Body of pancreas (tissue), 4 donors: ENCODE measurements at regions not wholly inside any gene's neighbourhood (a gene's known extent, or its start where the extent isn't known, plus 50 kb on each side); places are given as distances from the start of the nearest gene placed in this dataset.
A peak's percentile ranks its signal among the peaks of the same experiment; 100 is the strongest.

Experiments
- POLR2A ChIP-seq, 3 donors: fragments of 450-650 bp; IDR thresholded peaks; one replicate each; pipeline ENCODE4 v1.6.1; 2016; ENCODE audit warnings: antibody characterized with exemption in 3 of 3, mild to moderate bottlenecking in 2 of 3
- TF ChIP-seq, protein P1 (sequence below), 7 experiments: fragments of 450-650 bp in 4 of 7; fragments of 200-600 bp in 3 of 7; sonication (generic) in 3 of 7; IDR thresholded peaks; one replicate each; pipeline ENCODE4 v1.5.1; 2016 to 2019; ENCODE audit warnings: antibody characterized with exemption in 7 of 7

DNA sequence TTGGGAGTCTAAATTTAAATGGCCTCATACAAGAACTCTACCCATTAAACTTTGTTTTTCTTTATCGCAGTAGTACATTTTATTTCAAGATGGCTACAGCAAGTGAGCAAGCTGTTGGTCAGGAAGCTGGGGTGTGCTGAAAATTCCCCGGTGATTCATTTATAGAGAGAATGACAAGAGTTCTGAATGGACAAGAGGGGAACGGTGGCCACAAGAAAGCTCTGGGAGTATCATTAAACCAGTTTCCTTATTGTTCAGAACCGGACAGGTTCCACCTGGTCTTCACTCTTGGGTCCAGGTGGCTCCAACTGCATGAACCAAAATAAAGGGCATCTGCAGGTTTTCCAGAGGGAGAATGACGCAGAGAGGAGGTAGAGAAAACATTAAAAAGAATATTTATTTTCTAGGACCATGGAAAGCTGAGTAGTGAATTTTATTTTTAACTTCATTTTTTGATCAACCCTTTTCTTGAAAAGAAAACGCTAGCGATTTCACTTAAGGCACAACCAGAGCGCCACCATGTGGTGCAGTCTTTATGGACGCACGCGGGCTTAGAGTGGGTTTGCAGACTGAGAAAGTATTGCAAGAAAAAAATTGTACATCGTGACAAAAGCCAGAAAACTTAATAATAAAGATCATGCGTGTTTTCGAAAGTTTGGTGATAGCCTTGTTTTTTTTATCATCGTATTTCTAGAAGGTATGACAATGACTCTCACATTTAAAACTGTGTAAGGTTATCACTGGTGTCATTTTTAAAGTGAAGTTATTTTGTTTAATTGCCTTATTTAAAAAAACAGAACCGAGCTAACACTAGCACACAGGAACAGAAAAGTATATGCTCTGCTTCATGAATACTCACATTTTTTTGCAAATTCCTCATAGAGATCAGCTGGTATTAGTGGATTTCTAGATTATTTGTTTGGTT lies 97.9 kb upstream of the NOL4 start:
- no peak for TF ChIP-seq POLR2A (IDR thresholded peaks at IDR 0.05)
- TF ChIP-seq, protein P1, sequence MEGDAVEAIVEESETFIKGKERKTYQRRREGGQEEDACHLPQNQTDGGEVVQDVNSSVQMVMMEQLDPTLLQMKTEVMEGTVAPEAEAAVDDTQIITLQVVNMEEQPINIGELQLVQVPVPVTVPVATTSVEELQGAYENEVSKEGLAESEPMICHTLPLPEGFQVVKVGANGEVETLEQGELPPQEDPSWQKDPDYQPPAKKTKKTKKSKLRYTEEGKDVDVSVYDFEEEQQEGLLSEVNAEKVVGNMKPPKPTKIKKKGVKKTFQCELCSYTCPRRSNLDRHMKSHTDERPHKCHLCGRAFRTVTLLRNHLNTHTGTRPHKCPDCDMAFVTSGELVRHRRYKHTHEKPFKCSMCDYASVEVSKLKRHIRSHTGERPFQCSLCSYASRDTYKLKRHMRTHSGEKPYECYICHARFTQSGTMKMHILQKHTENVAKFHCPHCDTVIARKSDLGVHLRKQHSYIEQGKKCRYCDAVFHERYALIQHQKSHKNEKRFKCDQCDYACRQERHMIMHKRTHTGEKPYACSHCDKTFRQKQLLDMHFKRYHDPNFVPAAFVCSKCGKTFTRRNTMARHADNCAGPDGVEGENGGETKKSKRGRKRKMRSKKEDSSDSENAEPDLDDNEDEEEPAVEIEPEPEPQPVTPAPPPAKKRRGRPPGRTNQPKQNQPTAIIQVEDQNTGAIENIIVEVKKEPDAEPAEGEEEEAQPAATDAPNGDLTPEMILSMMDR (IDR thresholded peaks at IDR 0.05): peak; percentile 24 to 68 (median 62)
